Hepatocyte (in vitro differentiated cells): ENCODE measurements at regions not wholly inside any gene's neighbourhood (a gene's known extent, or its start where the extent isn't known, plus 50 kb on each side); places are given as distances from the start of the nearest gene placed in this dataset.

Experiments
- CTCF ChIP-seq: fragments of 200-600 bp; sonication (generic); IDR thresholded peaks from 2 replicates; pipeline ENCODE4 v1.5.1; 2016; ENCODE audit warnings: antibody characterized with exemption, mild to moderate bottlenecking; ENCODE audit not compliant: poor library complexity
- EZH2 ChIP-seq: fragments of 200-600 bp; sonication (generic); IDR thresholded peaks from 2 replicates; pipeline ENCODE4 v1.6.1; 2016; ENCODE audit warnings: antibody characterized with exemption, mild to moderate bottlenecking, borderline replicate concordance
- EZH2phosphoT487 ChIP-seq: fragments of 200-600 bp; sonication (generic); IDR thresholded peaks from one replicate; pipeline ENCODE4 v1.6.1; 2018; ENCODE audit warnings: antibody characterized with exemption, mild to moderate bottlenecking, low read depth, moderate library complexity; ENCODE audit not compliant: unreplicated experiment, severe bottlenecking

DNA sequence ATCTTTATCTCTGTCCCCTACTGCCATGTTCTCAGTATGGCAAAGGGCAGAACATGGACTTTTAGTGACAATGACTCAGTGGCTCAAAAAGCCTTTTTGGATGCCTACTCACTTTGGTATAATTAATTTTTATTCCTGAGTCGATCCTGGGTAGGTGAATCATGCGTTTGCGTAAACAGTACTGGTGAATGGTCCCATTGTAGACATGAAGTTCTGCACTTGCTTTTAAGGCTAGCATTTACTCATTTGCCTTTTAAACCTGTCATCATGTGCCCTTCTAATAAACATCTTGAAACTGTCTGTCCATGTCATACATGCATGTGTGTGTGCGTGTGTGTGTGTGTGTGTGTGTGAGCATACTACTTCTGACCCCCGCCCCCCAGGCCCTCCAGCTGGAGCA lies 223.0 kb downstream of the AUH start:
- TF ChIP-seq EZH2phosphoT487 (no peak), CTCF (no peak), EZH2 (no peak)
